Endothelial cell of umbilical vein (primary cell): ENCODE measurements at regions not wholly inside any gene's neighbourhood (a gene's known extent, or its start where the extent isn't known, plus 50 kb on each side); places are given as distances from the start of the nearest gene placed in this dataset.

Experiments used
- BruUV-seq: library from RNA; stranded (reverse); fragments of 400-500 nt; replicated peaks from 2 replicates; lab custom pipeline; 2021; lab: Mats Ljungman, UMichigan
- CTCF ChIA-PET: fragments of 300-600, 350-600 bp; sonication (Branson Sonifier 250); formaldehyde crosslinking; loops from one replicate; lab custom pipeline; 2021; ENCODE audit warnings: antibody characterized with exemption, inconsistent platforms; lab: Charles Lee
- POLR2A ChIA-PET: fragments of 300-600, 350-600 bp; sonication (Branson Sonifier 250); formaldehyde crosslinking; loops from one replicate; lab custom pipeline; 2021; ENCODE audit warnings: antibody characterized with exemption, inconsistent platforms; lab: Charles Lee
- DNase-seq: peaks from one replicate; pipeline ENCODE4 v3.0.0-alpha.2; 2011; ENCODE audit warnings: low read depth, low spot score
- FAIRE-seq: peaks from 2 replicates; lab custom pipeline; 2011; peaks lifted over from hg19 to GRCh38; lab: Jason Lieb, UNC
- H2AFZ ChIP-seq: 2 replicates; pipeline ENCODE4 v1.6.0; 2012; ENCODE audit warnings: low read depth, low read length, control low read depth, inconsistent platforms
- H3K27ac ChIP-seq: 2 replicates; pipeline ENCODE4 v1.5.1; 2011; ENCODE audit warnings: low read depth, mild to moderate bottlenecking, control low read depth, low read length, moderate library complexity; ENCODE audit not compliant: insufficient read depth
- H3K27me3 ChIP-seq, 2 experiments: 2 replicates each; pipeline versions ENCODE4 v1.6.0 to v1.6.1; 2011; ENCODE audit warnings: low read length in 2 of 2, mixed read lengths in 1 of 2; ENCODE audit not compliant: control insufficient read depth in 2 of 2, insufficient read depth in 2 of 2
- H3K36me3 ChIP-seq, 2 experiments: 2 replicates in 1 of 2; 3 replicates in 1 of 2; pipeline ENCODE4 v1.5.1; 2011; ENCODE audit warnings: low read length in 2 of 2, mild to moderate bottlenecking in 1 of 2, moderate library complexity in 1 of 2; ENCODE audit not compliant: control insufficient read depth in 2 of 2, insufficient read depth in 2 of 2; ENCODE audit errors: extremely low read depth in 1 of 2
- H3K4me1 ChIP-seq: 3 replicates; pipeline ENCODE4 v1.5.1; 2011; ENCODE audit warnings: mild to moderate bottlenecking, low read length; ENCODE audit not compliant: control insufficient read depth, insufficient read depth; ENCODE audit errors: extremely low read depth
- H3K4me2 ChIP-seq: 2 replicates; pipeline ENCODE4 v1.6.1; 2011; ENCODE audit warnings: low read length, control low read depth, mixed read lengths; ENCODE audit not compliant: insufficient read depth
- H3K4me3 ChIP-seq, 3 experiments: fragments of 200-600 bp in 1 of 3; sonication (generic), shearing (Covaris generic) in 1 of 3; replicated peaks in 1 of 3; 2 replicates each; pipeline ENCODE4 v1.5.1; 2011 to 2016; ENCODE audit warnings: control low read depth in 3 of 3, low read length in 3 of 3, mild to moderate bottlenecking in 2 of 3, inconsistent platforms in 1 of 3, low read depth in 1 of 3, moderate library complexity in 1 of 3; ENCODE audit not compliant: insufficient read depth in 1 of 3
- H3K79me2 ChIP-seq: 2 replicates; pipeline ENCODE4 v1.6.0; 2012; ENCODE audit warnings: low read length, inconsistent platforms; ENCODE audit not compliant: control insufficient read depth, insufficient read depth
- H3K9ac ChIP-seq: replicated peaks from 2 replicates; pipeline ENCODE3; 2011; ENCODE audit warnings: low read length, control low read depth; ENCODE audit not compliant: insufficient read depth; ENCODE audit errors: extremely low read depth
- H3K9me1 ChIP-seq: replicated peaks from 3 replicates; pipeline ENCODE4 v1.6.0; 2011; ENCODE audit warnings: mild to moderate bottlenecking, low read length; ENCODE audit not compliant: control insufficient read depth, insufficient read depth; ENCODE audit errors: extremely low read depth
- H3K9me3 ChIP-seq: replicated peaks from 2 replicates; pipeline ENCODE4 v1.5.1; 2012; ENCODE audit warnings: low read length, inconsistent platforms; ENCODE audit not compliant: control insufficient read depth, insufficient read depth
- H4K20me1 ChIP-seq: replicated peaks from 2 replicates; pipeline ENCODE3; 2011; ENCODE audit warnings: mild to moderate bottlenecking, low read length; ENCODE audit not compliant: control insufficient read depth, insufficient read depth; ENCODE audit errors: extremely low read depth
- CTCF ChIP-seq, 2 donors: IDR thresholded peaks; 1 replicate in 1 of 2; 2 replicates in 1 of 2; pipeline ENCODE4 v1.5.1; 2011; ENCODE audit warnings: low read length in 2 of 2, mild to moderate bottlenecking in 2 of 2, moderate library complexity in 2 of 2, control low read depth in 1 of 2, inconsistent platforms in 1 of 2, low read depth in 1 of 2; ENCODE audit not compliant: insufficient read depth in 1 of 2; ENCODE audit errors: extremely low read depth in 1 of 2
- EZH2 ChIP-seq: IDR thresholded peaks from 2 replicates; pipeline ENCODE4 v1.6.1; 2012; ENCODE audit warnings: borderline replicate concordance, low read depth, mild to moderate bottlenecking, moderate library complexity, low read length, inconsistent platforms; ENCODE audit not compliant: severe bottlenecking
- FOS ChIP-seq: IDR thresholded peaks from 2 replicates; pipeline ENCODE4 v1.6.1; 2011; ENCODE audit warnings: mild to moderate bottlenecking, low read length, moderate library complexity, borderline replicate concordance; ENCODE audit not compliant: insufficient read depth
- GATA2 ChIP-seq: IDR thresholded peaks from 2 replicates; pipeline ENCODE4 v1.7.0; 2011; ENCODE audit warnings: low read depth, mild to moderate bottlenecking, moderate library complexity, mixed read lengths, low read length; ENCODE audit not compliant: insufficient read length, insufficient read depth
- JUN ChIP-seq: IDR thresholded peaks from 2 replicates; pipeline ENCODE4 v1.6.1; 2011; ENCODE audit warnings: borderline replicate concordance, low read depth; ENCODE audit not compliant: insufficient read length, insufficient read depth
- MAX ChIP-seq: IDR thresholded peaks from 2 replicates; pipeline ENCODE4 v1.6.1; 2011; ENCODE audit not compliant: insufficient read depth, insufficient read length
- MYC ChIP-seq: IDR thresholded peaks from one replicate; pipeline ENCODE4 v1.6.1; 2011; ENCODE audit warnings: mild to moderate bottlenecking, low read depth, low read length
- POLR2A ChIP-seq: IDR thresholded peaks from 2 replicates; pipeline ENCODE4 v1.6.1; 2012; ENCODE audit warnings: low read depth, mild to moderate bottlenecking, control low read depth, low read length
- POLR2AphosphoS5 ChIP-seq: IDR thresholded peaks from 2 replicates; pipeline ENCODE4 v1.6.1; 2012; ENCODE audit warnings: low read depth, mild to moderate bottlenecking, control low read depth, low read length, moderate library complexity; ENCODE audit not compliant: insufficient read depth
- dilution Hi-C: fragments of 300-500 bp; cut with MboI; formaldehyde crosslinking; loops from one replicate; pipeline ENCODE4 v1.15.0; 2019; ENCODE audit warnings: low sequenced_read_pairs; ENCODE audit not compliant: extremely low pct_ligation_motif_present
- intact Hi-C: fragments of 100-400 bp; cut with micrococcal nuclease; formaldehyde crosslinking; loops from one replicate; pipeline ENCODE4 v1.10.0; 2022

- intact Hi-C loops = no loop called here
Measured at GRCh38 chr2:120435671-120436459, 89.9 kb downstream of the INHBB start.

More at GRCh38 chr2:120435671-120436459, 89.9 kb downstream of the INHBB start:
- no peaks in the 10 kb centered on the region for H3K4me1 ChIP-seq
- no peak overlapping the region for H3K9ac ChIP-seq
- H3K4me3 ChIP-seq = no peak overlapping the region
- dilution Hi-C loops = no loop called here
- H3K27ac ChIP-seq = no peak overlapping the region
- H3K36me3 ChIP-seq = no peaks in the 10 kb centered on the region
- no peak for DNase-seq
- H3K9me1 ChIP-seq = no peaks in the 10 kb centered on the region
- H2AFZ ChIP-seq = no peak overlapping the region
- TF ChIP-seq MYC = no peak
- no peak for TF ChIP-seq CTCF (IDR thresholded peaks at IDR 0.05; ENCODE audit: extremely low read depth in 1 of 2, insufficient read depth in 1 of 2, low read depth in 1 of 2, low read length in 2 of 2)
- no peak for TF ChIP-seq GATA2
- TF ChIP-seq POLR2AphosphoS5 = no peak
- TF ChIP-seq FOS = no peak
- no peak for TF ChIP-seq POLR2A
- no peak for TF ChIP-seq JUN
- no peak for TF ChIP-seq MAX
- TF ChIP-seq EZH2 = no peak
- ChIA-PET CTCF (interaction anchor here (0.9 to 3.1 kb wide), 5 partner anchors 9 to 245 kb away, joined by 3 to 18 read pairs (median 5); no protein-coding TSS in a partner anchor), POLR2A (no interaction called here)
- BruUV-seq = no TSS peak
- peaks cover 7% of the 10 kb centered on the region in 2 experiments for H3K27me3 ChIP-seq
- H4K20me1 ChIP-seq = no peaks in the 10 kb centered on the region
- H3K9me3 ChIP-seq = no peaks in the 10 kb centered on the region
- FAIRE-seq = no peak
- H3K79me2 ChIP-seq = no peaks in the 10 kb centered on the region
- no peak overlapping the region for H3K4me2 ChIP-seq
